ENCODE measurements at regions not wholly inside any gene's neighbourhood (a gene's known extent, or its start where the extent isn't known, plus 50 kb on each side); places are given as distances from the start of the nearest gene placed in this dataset.
"Not testable (repeated sequence)": the region's sequence is repeated elsewhere in the genome, so short reads cannot be mapped to it uniquely, and the experiment has no call there.

GRCh38 chr21:22253761-22254160, 1255.6 kb downstream of the NCAM2 start:
- in situ Hi-C loops (cut with MboI; ENCODE audit: low sequenced_read_pairs) = no loop called here

- in situ Hi-C loops (cut with MboI; ENCODE audit: low sequenced_read_pairs) = no loop called here
Measured at GRCh38 chr21:22258821-22259220, 1260.6 kb downstream of the NCAM2 start.

- in situ Hi-C loops (cut with MboI; ENCODE audit: low sequenced_read_pairs) = no loop called here
Measured at GRCh38 chr21:22260274-22260673, 1262.1 kb downstream of the NCAM2 start.

- in situ Hi-C loops (cut with MboI; ENCODE audit: low sequenced_read_pairs) = no loop called here
Measured at GRCh38 chr21:22263890-22264289, 1265.7 kb downstream of the NCAM2 start.

- in situ Hi-C loops (cut with MboI; ENCODE audit: low sequenced_read_pairs) = no loop called here
Measured at GRCh38 chr21:22277341-22277740, 1279.1 kb downstream of the NCAM2 start.

GRCh38 chr21:22278366-22278765, 1280.2 kb downstream of the NCAM2 start:
- in situ Hi-C loops (cut with MboI; ENCODE audit: low sequenced_read_pairs) = no loop called here

- in situ Hi-C loops (cut with MboI; ENCODE audit: low sequenced_read_pairs) = no loop called here
Measured at GRCh38 chr21:22280851-22281250, 1282.6 kb downstream of the NCAM2 start.

- in situ Hi-C loops (cut with MboI; ENCODE audit: low sequenced_read_pairs) = no loop called here
Measured at GRCh38 chr21:22288885-22289499, 1290.8 kb downstream of the NCAM2 start.

GRCh38 chr21:22292144-22292543, 1293.9 kb downstream of the NCAM2 start:
- in situ Hi-C loops (cut with MboI; ENCODE audit: low sequenced_read_pairs) = no loop called here

GRCh38 chr21:22297575-22297974, 1299.4 kb downstream of the NCAM2 start:
- in situ Hi-C loops (cut with MboI; ENCODE audit: low sequenced_read_pairs) = no loop called here

GRCh38 chr21:22311741-22312462, 1313.7 kb downstream of the NCAM2 start:
- in situ Hi-C loops (cut with MboI; ENCODE audit: low sequenced_read_pairs) = no loop called here

- in situ Hi-C loops (cut with MboI; ENCODE audit: low sequenced_read_pairs) = no loop called here
Measured at GRCh38 chr21:22314963-22315362, 1316.8 kb downstream of the NCAM2 start.

GRCh38 chr21:22319435-22319834, 1321.2 kb downstream of the NCAM2 start:
- in situ Hi-C loops (cut with MboI; ENCODE audit: low sequenced_read_pairs) = no loop called here

- in situ Hi-C loops (cut with MboI; ENCODE audit: low sequenced_read_pairs) = no loop called here
Measured at GRCh38 chr21:22342889-22343288, 1344.7 kb downstream of the NCAM2 start.

GRCh38 chr21:22343303-22343702, 1345.1 kb downstream of the NCAM2 start:
- in situ Hi-C loops (cut with MboI; ENCODE audit: low sequenced_read_pairs) = no loop called here

- in situ Hi-C loops (cut with MboI; ENCODE audit: low sequenced_read_pairs) = no loop called here
Measured at GRCh38 chr21:22343721-22344120, 1345.5 kb downstream of the NCAM2 start.

- in situ Hi-C loops (cut with MboI; ENCODE audit: low sequenced_read_pairs) = no loop called here
Measured at GRCh38 chr21:22345624-22346023, 1347.4 kb downstream of the NCAM2 start.

GRCh38 chr21:22346576-22346975, 1348.4 kb downstream of the NCAM2 start:
- in situ Hi-C loops (cut with MboI; ENCODE audit: low sequenced_read_pairs) = no loop called here

- in situ Hi-C loops (cut with MboI; ENCODE audit: low sequenced_read_pairs) = no loop called here
Measured at GRCh38 chr21:22351076-22351475, 1352.9 kb downstream of the NCAM2 start.

GRCh38 chr21:22352088-22352487, 1353.9 kb downstream of the NCAM2 start:
- in situ Hi-C loops (cut with MboI; ENCODE audit: low sequenced_read_pairs) = no loop called here

GRCh38 chr21:22355949-22356348, 1357.7 kb downstream of the NCAM2 start:
- in situ Hi-C loops (cut with MboI; ENCODE audit: low sequenced_read_pairs) = no loop called here

- in situ Hi-C loops (cut with MboI; ENCODE audit: low sequenced_read_pairs) = no loop called here
Measured at GRCh38 chr21:22356663-22357062, 1358.5 kb downstream of the NCAM2 start.

GRCh38 chr21:22359599-22359998, 1361.4 kb downstream of the NCAM2 start:
- in situ Hi-C loops (cut with MboI; ENCODE audit: low sequenced_read_pairs) = not testable (repeated sequence)

Measured in HL-60/S4 (cell line).